HUES64 (cell line): ENCODE measurements at regions not wholly inside any gene's neighbourhood (a gene's known extent, or its start where the extent isn't known, plus 50 kb on each side); places are given as distances from the start of the nearest gene placed in this dataset.

Experiments
- H3K27ac ChIP-seq: 2 replicates; pipeline ENCODE4 v1.7.0; 2013; ENCODE audit warnings: low read depth, low read length, inconsistent platforms
- H3K27me3 ChIP-seq: 2 replicates; pipeline ENCODE4 v1.6.1; 2013; ENCODE audit warnings: mild to moderate bottlenecking, low read length; ENCODE audit not compliant: insufficient read depth
- H3K36me3 ChIP-seq: 2 replicates; pipeline ENCODE4 v1.6.1; 2013; ENCODE audit warnings: mild to moderate bottlenecking, low read length; ENCODE audit not compliant: insufficient read depth
- H3K4me1 ChIP-seq: 2 replicates; pipeline ENCODE4 v1.6.1; 2013; ENCODE audit warnings: mild to moderate bottlenecking, low read length, moderate library complexity; ENCODE audit not compliant: insufficient read depth
- H3K4me3 ChIP-seq: 2 replicates; pipeline ENCODE4 v1.5.1; 2013; ENCODE audit warnings: mild to moderate bottlenecking, low read length, moderate library complexity
- H3K9ac ChIP-seq: 2 replicates; pipeline ENCODE4 v1.6.1; 2013; ENCODE audit warnings: mild to moderate bottlenecking, low read depth, low read length
- H3K9me3 ChIP-seq: 2 replicates; pipeline ENCODE4 v1.6.1; 2013; ENCODE audit warnings: low read depth, low read length; ENCODE audit not compliant: insufficient read depth
- WGBS: fragments of 150-250, 120-280 bp; methylation state at CpG from one replicate; pipeline ENCODE4 v1.1.7; 2013; ENCODE audit warnings: missing lambda C conversion rate; 5-methylcytosine and 5-hydroxymethylcytosine counted together

DNA sequence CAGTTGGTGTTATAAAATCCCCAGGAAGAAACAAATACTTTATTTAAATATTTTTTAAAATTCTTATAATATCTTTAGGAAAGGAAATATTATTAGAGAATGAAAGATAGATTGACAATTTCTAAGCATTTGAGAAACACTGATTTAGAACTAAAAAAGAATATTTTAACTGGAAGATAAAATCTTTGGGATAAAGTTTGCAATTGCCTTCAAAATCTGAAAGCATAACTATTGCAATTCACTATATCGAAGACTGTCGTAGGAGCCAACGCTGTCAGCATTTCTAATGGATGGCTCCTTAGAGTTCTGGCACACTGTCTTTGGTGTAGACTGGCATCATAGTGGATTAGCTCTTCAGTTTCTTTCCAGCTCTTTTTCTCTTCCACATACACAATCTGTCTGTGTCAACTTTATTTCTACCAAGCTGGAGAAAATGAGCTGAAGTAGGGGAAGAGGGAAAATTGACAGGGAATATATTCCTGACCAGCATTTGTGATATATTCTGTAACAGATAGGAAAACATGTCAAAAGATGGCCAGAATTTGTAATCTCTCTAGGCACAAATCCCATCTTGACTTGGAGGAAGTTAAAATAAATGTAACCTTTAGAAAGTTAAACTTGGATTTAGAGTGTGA is 1561.4 kb downstream of the MAT2B start:
- H3K36me3 ChIP-seq, result no peaks in the 10 kb centered on the region
- H3K4me3 ChIP-seq, result no peak overlapping the region
- H3K4me1 ChIP-seq, result no peaks in the 10 kb centered on the region
- no peaks in the 10 kb centered on the region for H3K27me3 ChIP-seq
- no peak overlapping the region for H3K27ac ChIP-seq
- WGBS, result 97% methylated on average over 3 of the region's 3 CpGs
- H3K9ac ChIP-seq, result no peak overlapping the region
- no peaks in the 10 kb centered on the region for H3K9me3 ChIP-seq

DNA sequence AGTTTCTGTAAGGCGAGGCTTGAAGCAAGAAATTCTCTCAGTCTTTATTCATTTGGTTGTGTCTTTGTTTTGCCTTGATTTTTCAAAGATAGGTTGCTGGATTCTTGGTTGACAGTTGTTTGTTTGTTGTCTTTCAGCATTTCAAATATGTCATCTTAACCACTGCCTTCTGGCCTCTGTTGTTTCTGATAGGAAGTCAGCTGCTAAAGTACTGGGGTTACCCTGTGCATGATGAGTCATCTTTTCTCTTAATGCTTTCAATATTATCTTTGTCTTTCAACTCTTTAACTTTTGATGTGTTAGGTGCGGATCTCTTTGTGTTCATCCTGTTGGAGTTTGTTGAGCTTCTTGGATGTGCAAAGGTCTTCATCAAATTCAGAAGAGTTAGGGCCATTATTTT is 1571.3 kb downstream of the MAT2B start:
- H3K9me3 ChIP-seq, result no peaks in the 10 kb centered on the region
- H3K36me3 ChIP-seq, result no peaks in the 10 kb centered on the region
- H3K27ac ChIP-seq, result no peak overlapping the region
- no peaks in the 10 kb centered on the region for H3K4me1 ChIP-seq
- no peak overlapping the region for H3K9ac ChIP-seq
- no peak overlapping the region for H3K4me3 ChIP-seq
- no peaks in the 10 kb centered on the region for H3K27me3 ChIP-seq
- WGBS, result 43% methylated on average over 2 of the region's 2 CpGs

DNA sequence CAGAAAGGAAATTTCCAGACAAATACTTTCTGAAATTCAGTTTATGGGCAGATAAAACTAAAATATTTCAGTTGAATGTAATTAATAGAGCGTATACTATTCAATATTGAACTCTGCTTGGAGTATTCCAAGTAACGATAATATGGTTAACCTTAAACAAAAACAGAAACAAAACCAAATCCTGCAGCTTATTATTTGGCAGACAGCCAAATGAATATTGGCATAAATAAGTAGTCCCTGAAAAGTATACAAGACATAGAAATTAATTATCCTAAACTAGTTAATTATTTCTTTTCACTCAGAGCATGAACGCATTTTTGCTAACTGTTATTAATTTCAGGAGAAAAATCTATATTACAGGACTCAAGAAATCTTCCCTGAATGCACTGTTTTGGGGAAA is 1574.0 kb downstream of the MAT2B start:
- Histone ChIP-seq H3K9ac (no peak overlapping the region), H3K9me3 (no peaks in the 10 kb centered on the region)

DNA sequence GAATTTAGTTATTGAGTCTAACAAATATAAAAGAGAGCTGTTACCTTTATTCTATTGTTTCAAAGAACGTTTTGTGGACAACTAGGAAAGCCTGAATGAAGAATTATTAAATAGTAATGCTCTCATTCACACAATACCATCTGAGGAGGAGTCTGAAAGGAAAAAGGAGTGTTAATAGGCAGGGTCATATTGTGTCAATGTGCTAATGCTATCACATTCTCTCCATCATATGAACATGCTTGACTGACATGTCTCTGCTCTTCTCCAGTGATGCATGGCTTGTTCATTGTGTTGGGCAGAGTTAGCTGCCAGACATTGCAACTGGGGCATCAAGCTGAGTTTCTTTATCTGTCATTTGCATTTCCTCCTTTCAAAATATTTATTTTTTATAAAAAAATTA is 1578.0 kb downstream of the MAT2B start:
- H3K36me3 ChIP-seq, result no peaks in the 10 kb centered on the region
- no peak overlapping the region for H3K4me3 ChIP-seq
- H3K4me1 ChIP-seq, result peaks cover 8% of the 10 kb centered on the region
- no CpG with 5 or more reads among the region's 1 CpG for WGBS
- H3K9ac ChIP-seq, result no peak overlapping the region
- H3K9me3 ChIP-seq, result no peaks in the 10 kb centered on the region
- no peaks in the 10 kb centered on the region for H3K27me3 ChIP-seq
- H3K27ac ChIP-seq, result no peak overlapping the region

More for the DNA sequence above, 1574.0 kb downstream of the MAT2B start:
- Histone ChIP-seq H3K36me3 (no peaks in the 10 kb centered on the region), H3K4me1 (peaks cover 4% of the 10 kb centered on the region), H3K4me3 (no peak overlapping the region), H3K27ac (no peak overlapping the region), H3K27me3 (no peaks in the 10 kb centered on the region)
- no CpG with 5 or more reads among the region's 3 CpGs for WGBS

- Histone ChIP-seq H3K4me1 (peaks cover 8% of the 10 kb centered on the region), H3K4me3 (no peak overlapping the region), H3K9me3 (no peaks in the 10 kb centered on the region), H3K9ac (no peak overlapping the region), H3K27ac (no peak overlapping the region), H3K27me3 (no peaks in the 10 kb centered on the region), H3K36me3 (no peaks in the 10 kb centered on the region)
- 84% methylated on average over 2 of the region's 2 CpGs for WGBS
Measured at GRCh38 chr5:165086465-165086864, 1581.0 kb downstream of the MAT2B start.

DNA sequence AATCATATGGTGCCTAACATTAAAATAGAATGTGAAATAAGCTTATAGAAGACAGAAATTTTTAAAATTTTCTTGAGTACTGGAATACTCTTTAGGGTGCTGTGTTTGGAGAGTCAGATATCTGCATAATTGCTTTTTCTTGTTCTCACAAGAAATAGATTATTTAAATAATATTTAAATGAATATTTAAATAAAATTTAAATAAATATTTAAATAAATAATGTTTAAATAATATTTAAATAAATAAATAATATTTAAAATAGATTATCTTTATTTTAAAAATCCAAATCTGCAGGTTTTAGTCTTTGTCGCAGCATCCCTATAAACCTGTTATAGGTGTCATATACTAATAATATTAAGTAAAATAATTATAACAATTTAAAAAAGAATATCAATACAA is 1589.4 kb downstream of the MAT2B start:
- Histone ChIP-seq H3K9me3 (peaks cover 7% of the 10 kb centered on the region), H3K9ac (no peak overlapping the region), H3K36me3 (no peaks in the 10 kb centered on the region), H3K4me1 (no peaks in the 10 kb centered on the region), H3K27me3 (no peaks in the 10 kb centered on the region), H3K27ac (no peak overlapping the region), H3K4me3 (no peak overlapping the region)
- WGBS, result no CpG with 5 or more reads among the region's 1 CpG

GRCh38 chr5:165101709-165102108 is 1596.3 kb downstream of the MAT2B start:
- H3K27ac ChIP-seq, result no peak overlapping the region
- WGBS, result 89% methylated on average over 3 of the region's 3 CpGs
- H3K4me3 ChIP-seq, result no peak overlapping the region
- no peak overlapping the region for H3K9ac ChIP-seq
- no peaks in the 10 kb centered on the region for H3K36me3 ChIP-seq
- H3K27me3 ChIP-seq, result no peaks in the 10 kb centered on the region
- H3K4me1 ChIP-seq, result no peaks in the 10 kb centered on the region
- peaks cover 15% of the 10 kb centered on the region for H3K9me3 ChIP-seq

DNA sequence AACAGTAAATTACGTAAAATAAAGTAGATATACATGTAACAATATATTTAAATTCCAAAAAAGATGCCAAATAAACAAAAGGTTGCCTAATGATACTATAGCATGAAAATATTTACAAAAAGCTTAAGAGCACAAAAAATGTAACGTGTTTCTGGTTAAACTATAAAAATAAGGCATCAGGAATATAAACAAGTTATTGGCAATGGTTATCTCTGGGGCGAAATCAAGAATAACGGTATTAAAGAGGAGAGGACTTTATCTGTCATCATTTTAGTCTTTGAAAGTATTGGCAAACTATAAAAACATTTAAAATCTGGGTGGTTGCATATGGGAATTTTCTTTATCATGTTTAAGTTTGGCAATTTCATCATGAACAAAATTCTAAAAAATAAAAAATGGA is 1599.2 kb downstream of the MAT2B start:
- no peaks in the 10 kb centered on the region for H3K27me3 ChIP-seq
- WGBS, result 67% methylated on average over 3 of the region's 4 CpGs
- no peaks in the 10 kb centered on the region for H3K4me1 ChIP-seq
- no peak overlapping the region for H3K9ac ChIP-seq
- peaks cover 8% of the 10 kb centered on the region for H3K9me3 ChIP-seq
- no peaks in the 10 kb centered on the region for H3K36me3 ChIP-seq
- no peak overlapping the region for H3K27ac ChIP-seq
- H3K4me3 ChIP-seq, result no peak overlapping the region

DNA sequence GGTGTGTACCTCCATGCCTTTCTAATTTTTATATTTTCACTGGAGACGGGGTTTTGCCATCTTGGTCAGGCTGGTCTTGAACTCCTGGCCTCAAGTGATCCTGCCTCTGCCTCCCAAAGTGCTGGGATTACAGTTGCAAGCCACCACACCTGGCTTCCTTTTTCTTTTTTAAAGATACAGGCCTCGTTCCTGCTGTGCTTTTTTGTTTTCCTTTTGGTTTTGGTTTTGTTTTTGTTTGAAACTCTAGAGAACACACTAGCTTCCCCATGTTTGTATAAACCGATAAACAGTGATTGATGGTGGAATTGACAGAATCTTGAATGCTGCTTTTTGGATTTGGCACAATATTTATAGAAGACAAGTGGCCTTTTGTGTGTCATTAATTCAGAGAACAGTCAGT is 1603.4 kb downstream of the MAT2B start:
- Histone ChIP-seq H3K36me3 (no peaks in the 10 kb centered on the region), H3K4me3 (no peak overlapping the region), H3K9ac (no peak overlapping the region), H3K4me1 (no peaks in the 10 kb centered on the region), H3K9me3 (no peaks in the 10 kb centered on the region), H3K27ac (no peak overlapping the region), H3K27me3 (no peaks in the 10 kb centered on the region)
- WGBS, result 88% methylated on average over 3 of the region's 3 CpGs

DNA sequence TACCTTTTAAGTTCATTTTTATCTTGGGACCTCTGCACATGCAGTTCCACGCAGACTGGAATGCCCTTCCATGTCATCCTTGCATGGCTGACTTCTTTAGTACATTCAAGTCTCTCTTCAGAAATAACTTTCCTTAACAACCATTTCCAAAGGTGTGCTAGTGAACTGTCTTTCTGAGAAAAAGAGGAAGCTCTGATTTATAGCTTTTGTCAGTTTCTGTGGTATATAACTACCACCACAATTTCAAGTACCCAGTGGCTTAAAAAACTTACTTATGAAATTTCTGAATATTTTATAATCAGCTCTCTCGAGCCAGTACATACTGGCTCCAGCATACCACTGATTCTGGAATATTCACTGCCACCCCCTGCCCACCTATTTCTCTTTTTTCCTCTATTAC is 1613.8 kb downstream of the MAT2B start:
- no peak overlapping the region for H3K27ac ChIP-seq
- H3K27me3 ChIP-seq, result no peaks in the 10 kb centered on the region
- WGBS, result 91% methylated on average over 2 of the region's 2 CpGs
- H3K4me3 ChIP-seq, result no peak overlapping the region
- H3K36me3 ChIP-seq, result no peaks in the 10 kb centered on the region
- H3K9me3 ChIP-seq, result peaks cover 4% of the 10 kb centered on the region; the same call in 1 of the 2 replicates
- no peak overlapping the region for H3K9ac ChIP-seq
- no peaks in the 10 kb centered on the region for H3K4me1 ChIP-seq

DNA sequence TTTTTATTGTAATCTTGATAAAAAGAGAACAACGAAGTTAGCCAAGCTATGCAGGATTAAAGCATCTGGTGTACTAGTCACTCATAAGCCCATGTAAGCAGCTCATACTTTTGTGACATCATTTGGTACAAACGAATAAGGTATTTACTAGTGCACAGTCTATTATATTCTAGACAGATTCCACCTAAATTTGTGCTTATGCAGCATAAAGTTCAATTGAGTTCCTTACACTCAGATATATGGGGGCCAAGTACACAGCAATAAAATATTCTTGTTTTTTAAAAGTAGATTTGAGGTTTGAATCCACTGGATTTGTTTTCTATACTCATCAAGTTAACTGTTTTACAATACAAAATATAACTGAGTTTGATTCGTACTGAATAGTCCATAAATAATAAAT is 1621.2 kb downstream of the MAT2B start:
- Histone ChIP-seq H3K9me3 (no peaks in the 10 kb centered on the region), H3K9ac (no peak overlapping the region), H3K36me3 (no peaks in the 10 kb centered on the region), H3K27ac (no peak overlapping the region), H3K4me1 (peaks cover 26% of the 10 kb centered on the region), H3K27me3 (no peaks in the 10 kb centered on the region), H3K4me3 (no peak overlapping the region)
- 100% methylated on average over 2 of the region's 3 CpGs for WGBS

- Histone ChIP-seq H3K27ac (no peak overlapping the region; the same call in 1 of the 2 replicates), H3K4me3 (no peak overlapping the region), H3K9me3 (no peaks in the 10 kb centered on the region), H3K9ac (no peak overlapping the region), H3K36me3 (no peaks in the 10 kb centered on the region), H3K27me3 (no peaks in the 10 kb centered on the region), H3K4me1 (peaks cover 26% of the 10 kb centered on the region)
- WGBS, result no CpG with 5 or more reads among the region's 2 CpGs
Measured at GRCh38 chr5:165127941-165128340, 1622.5 kb downstream of the MAT2B start.
